Naive thymus-derived CD4-positive, alpha-beta T cell (primary cell): ENCODE measurements at regions not wholly inside any gene's neighbourhood (a gene's known extent, or its start where the extent isn't known, plus 50 kb on each side); places are given as distances from the start of the nearest gene placed in this dataset.

ENCODE experiments used
- ATAC-seq: fragments of 150-1000 bp; cut with Tn5 transposase; 2 replicates; pipeline ENCODE4 v1.10.0; 2021; ENCODE audit warnings: mild to moderate bottlenecking, moderate library complexity
- CTCF ChIA-PET: fragments of 350-600 bp; sonication (Branson Sonifier 250); formaldehyde crosslinking; loops from one replicate; lab custom pipeline; 2021; ENCODE audit warnings: antibody characterized with exemption; lab: Charles Lee
- POLR2A ChIA-PET: fragments of 350-600 bp; sonication (Branson Sonifier 250); formaldehyde crosslinking; loops from one replicate; lab custom pipeline; 2021; ENCODE audit warnings: antibody characterized with exemption, inconsistent platforms; lab: Charles Lee
- DNase-seq, 9 donors: peaks; one replicate each; pipeline versions ENCODE4 v3.0.0 to v3.0.0-alpha.2; 2020 to 2022; ENCODE audit warnings: mixed read lengths in 1 of 9
- H3K27ac ChIP-seq: one replicate; pipeline ENCODE4 v1.7.0; 2013; ENCODE audit warnings: mild to moderate bottlenecking, low read depth, low read length, moderate library complexity
- H3K27me3 ChIP-seq, 2 donors: one replicate each; pipeline ENCODE4 v1.7.0; 2013; ENCODE audit warnings: low read length in 2 of 2, mild to moderate bottlenecking in 2 of 2, moderate library complexity in 2 of 2; ENCODE audit not compliant: control insufficient read depth in 2 of 2, insufficient read depth in 2 of 2
- H3K36me3 ChIP-seq, 3 experiments: 1 replicate in 2 of 3; 2 replicates in 1 of 3; pipeline ENCODE4 v1.7.0; 2013; ENCODE audit warnings: low read length in 3 of 3, mild to moderate bottlenecking in 3 of 3, moderate library complexity in 1 of 3; ENCODE audit not compliant: insufficient read depth in 3 of 3, control insufficient read depth in 2 of 3
- H3K4me1 ChIP-seq, 2 donors: one replicate each; pipeline ENCODE4 v1.7.0; 2013; ENCODE audit warnings: low read length in 2 of 2, mild to moderate bottlenecking in 2 of 2, moderate library complexity in 1 of 2; ENCODE audit not compliant: control insufficient read depth in 2 of 2, insufficient read depth in 2 of 2
- H3K4me3 ChIP-seq: 2 replicates; pipeline ENCODE4 v1.7.0; 2013; ENCODE audit warnings: mild to moderate bottlenecking, low read length
- H3K9me3 ChIP-seq, 3 experiments: 1 replicate in 2 of 3; 2 replicates in 1 of 3; pipeline ENCODE4 v1.7.0; 2013; ENCODE audit warnings: low read length in 3 of 3; ENCODE audit not compliant: control insufficient read depth in 2 of 3
- H3K27ac Mint-ChIP-seq, 9 donors: one replicate each; pipeline ENCODE4 v1.8.0; 2020 to 2022; ENCODE audit warnings: mixed read lengths in 9 of 9, mild to moderate bottlenecking in 8 of 9, moderate library complexity in 5 of 9, inconsistent platforms in 2 of 9
- H3K27me3 Mint-ChIP-seq, 5 donors: one replicate each; pipeline ENCODE4 v1.8.0; 2021 to 2022; ENCODE audit warnings: mixed read lengths in 5 of 5, mild to moderate bottlenecking in 1 of 5
- H3K36me3 Mint-ChIP-seq, 5 donors: one replicate each; pipeline ENCODE4 v1.8.0; 2020 to 2022; ENCODE audit warnings: mixed read lengths in 5 of 5, mild to moderate bottlenecking in 3 of 5, inconsistent platforms in 1 of 5
- H3K4me1 Mint-ChIP-seq, 7 donors: one replicate each; pipeline ENCODE4 v1.8.0; 2020 to 2022; ENCODE audit warnings: mixed read lengths in 7 of 7, mild to moderate bottlenecking in 3 of 7, inconsistent platforms in 1 of 7
- H3K4me3 Mint-ChIP-seq, 10 donors: one replicate each; pipeline ENCODE4 v1.8.0; 2020 to 2022; ENCODE audit warnings: mild to moderate bottlenecking in 10 of 10, mixed read lengths in 10 of 10, moderate library complexity in 6 of 10, inconsistent platforms in 2 of 10
- H3K9me3 Mint-ChIP-seq, 11 donors: one replicate each; pipeline ENCODE4 v1.8.0; 2020 to 2022; ENCODE audit warnings: mixed read lengths in 11 of 11, mild to moderate bottlenecking in 4 of 11, inconsistent platforms in 1 of 11, moderate library complexity in 1 of 11
- intact Hi-C, 2 donors: fragments of 100-400 bp; cut with micrococcal nuclease; formaldehyde crosslinking; loops; one replicate each; pipeline ENCODE4 v1.15.1; 2023

DNA sequence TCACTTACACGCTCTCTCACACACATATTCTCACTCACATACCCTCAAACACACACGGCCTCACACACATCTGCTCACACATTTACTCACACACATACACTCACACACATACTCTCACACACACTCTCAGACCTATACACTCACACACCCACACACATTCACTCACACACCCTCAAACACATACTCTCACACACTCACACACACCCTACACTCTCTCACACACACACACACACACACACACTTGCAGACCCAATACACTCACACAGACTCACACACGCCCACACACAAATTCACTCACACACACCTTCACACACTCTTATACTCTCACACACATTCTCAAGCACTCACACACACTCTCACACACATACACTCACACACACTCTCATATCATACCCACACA, 155.5 kb upstream of the BACE2 start:
- peaks cover 0 to 21% (median 12%) of the 10 kb centered on the region in 5 donors for H3K27me3 Mint-ChIP-seq
- ChIA-PET CTCF (no interaction called here), POLR2A (no interaction called here)
- H3K27ac Mint-ChIP-seq = no peak overlapping the region
- Histone ChIP-seq H3K4me3 (no peak overlapping the region), H3K9me3 (no peaks in the 10 kb centered on the region), H3K36me3 (no peaks in the 10 kb centered on the region), H3K4me1 (no peaks in the 10 kb centered on the region), H3K27ac (no peak overlapping the region), H3K27me3 (no peaks in the 10 kb centered on the region)
- no peaks in the 10 kb centered on the region for H3K36me3 Mint-ChIP-seq
- no peak for DNase-seq
- intact Hi-C loops = no loop called here
- H3K4me1 Mint-ChIP-seq = no peaks in the 10 kb centered on the region
- H3K9me3 Mint-ChIP-seq = peaks cover 0 to 2% (median 0%) of the 10 kb centered on the region in 11 donors
- no peak overlapping the region for H3K4me3 Mint-ChIP-seq
- no peak for ATAC-seq

DNA sequence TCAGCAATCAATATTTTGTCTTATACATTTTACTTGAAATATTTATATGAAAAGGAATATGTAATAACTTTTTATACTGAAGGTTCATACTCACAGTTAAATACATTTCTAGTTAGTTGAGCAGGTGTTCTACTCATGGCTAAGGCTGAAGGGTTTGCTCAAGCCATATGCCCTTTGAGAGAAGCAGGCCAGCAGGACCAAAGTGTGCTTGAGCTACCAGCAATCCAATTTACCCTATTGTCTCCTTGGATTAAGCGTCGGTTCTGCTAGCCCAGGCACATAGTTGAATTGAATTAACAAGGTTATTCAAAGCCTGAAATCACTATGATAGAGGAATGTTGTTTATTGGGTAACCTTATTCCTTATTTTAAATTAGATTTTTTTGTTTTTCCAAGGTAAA, 151.5 kb upstream of the BACE2 start:
- Mint-ChIP-seq H3K36me3 (no peaks in the 10 kb centered on the region), H3K9me3 (peaks cover 0 to 13% (median 0%) of the 10 kb centered on the region in 11 donors), H3K4me1 (no peaks in the 10 kb centered on the region), H3K27me3 (peaks cover 4 to 28% (median 15%) of the 10 kb centered on the region in 5 donors), H3K4me3 (no peak overlapping the region), H3K27ac (no peak overlapping the region)
- ChIA-PET POLR2A (no interaction called here), CTCF (no interaction called here)
- intact Hi-C loops = no loop called here
- no peak for ATAC-seq
- Histone ChIP-seq H3K4me3 (no peak overlapping the region), H3K27me3 (no peaks in the 10 kb centered on the region), H3K4me1 (no peaks in the 10 kb centered on the region), H3K36me3 (no peaks in the 10 kb centered on the region), H3K9me3 (peaks cover 0 to 4% (median 0%) of the 10 kb centered on the region in 3 experiments), H3K27ac (no peak overlapping the region)
- no peak for DNase-seq

DNA sequence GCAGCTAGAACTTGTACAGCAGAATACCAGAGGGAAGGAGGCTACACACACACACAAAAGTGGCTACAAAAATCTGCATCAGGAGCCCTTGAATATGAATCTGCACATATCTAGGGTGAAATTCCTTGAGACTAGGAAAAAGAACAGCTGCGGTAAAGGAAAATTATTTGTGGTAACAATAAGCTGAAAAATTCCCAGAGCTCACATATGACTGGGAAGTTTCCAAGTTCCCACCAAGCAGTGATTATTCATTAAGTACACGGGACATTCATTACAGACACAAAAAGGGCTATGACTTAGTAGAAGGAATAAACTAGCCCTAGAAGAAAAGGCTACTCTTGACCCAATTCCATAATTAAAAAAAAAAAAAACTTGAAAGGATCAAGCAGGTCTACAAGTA, 149.5 kb upstream of the BACE2 start:
- ChIA-PET POLR2A (no interaction called here), CTCF (no interaction called here)
- peaks cover 0 to 4% (median 0%) of the 10 kb centered on the region in 3 experiments for H3K9me3 ChIP-seq
- Mint-ChIP-seq H3K9me3 (peaks cover 0 to 17% (median 2%) of the 10 kb centered on the region in 11 donors), H3K4me1 (peaks cover 0 to 2% (median 0%) of the 10 kb centered on the region in 7 donors), H3K4me3 (no peak overlapping the region), H3K36me3 (no peaks in the 10 kb centered on the region), H3K27me3 (peaks cover 4 to 40% (median 19%) of the 10 kb centered on the region in 5 donors), H3K27ac (no peak overlapping the region)
- intact Hi-C loops = no loop called here
- no peaks in the 10 kb centered on the region for H3K36me3 ChIP-seq
- no peak for DNase-seq
- no peak overlapping the region for H3K4me3 ChIP-seq
- no peak for ATAC-seq
- H3K27ac ChIP-seq = no peak overlapping the region
- H3K27me3 ChIP-seq = no peaks in the 10 kb centered on the region
- H3K4me1 ChIP-seq = no peaks in the 10 kb centered on the region

DNA sequence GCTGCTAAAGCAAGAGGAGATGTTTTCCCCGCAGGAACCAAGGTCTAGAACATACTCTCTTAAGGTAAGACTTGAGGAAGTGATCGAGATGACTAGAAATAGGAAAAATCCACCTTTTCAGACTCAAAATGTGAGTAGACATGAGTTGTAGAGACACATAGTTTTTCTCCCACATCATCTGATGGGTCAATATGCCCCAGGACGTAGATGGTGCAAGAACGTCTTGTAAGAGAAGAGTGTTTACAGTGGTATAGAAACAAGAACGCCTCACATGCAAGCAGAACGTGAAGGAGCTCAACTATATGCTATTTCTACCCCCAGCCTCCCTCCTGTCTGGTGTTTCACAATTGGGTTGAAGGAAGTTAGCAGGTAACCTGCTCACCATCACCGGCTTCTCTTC, 144.0 kb upstream of the BACE2 start:
- H3K4me1 ChIP-seq = no peaks in the 10 kb centered on the region
- H3K9me3 ChIP-seq = peaks cover 0 to 4% (median 0%) of the 10 kb centered on the region in 3 experiments
- intact Hi-C loops = no loop called here
- H3K27ac ChIP-seq = no peak overlapping the region
- peaks cover 0 to 44% (median 12%) of the 10 kb centered on the region in 5 donors for H3K27me3 Mint-ChIP-seq
- H3K4me1 Mint-ChIP-seq = peaks cover 0 to 2% (median 0%) of the 10 kb centered on the region in 7 donors
- H3K27ac Mint-ChIP-seq = no peak overlapping the region
- no peak overlapping the region for H3K4me3 Mint-ChIP-seq
- H3K36me3 ChIP-seq = no peaks in the 10 kb centered on the region
- no peaks in the 10 kb centered on the region for H3K27me3 ChIP-seq
- ATAC-seq (no peak), DNase-seq (no peak)
- POLR2A ChIA-PET = no interaction called here
- H3K9me3 Mint-ChIP-seq = peaks cover 0 to 16% (median 2%) of the 10 kb centered on the region in 11 donors
- CTCF ChIA-PET = no interaction called here
- H3K36me3 Mint-ChIP-seq = no peaks in the 10 kb centered on the region
- H3K4me3 ChIP-seq = no peak overlapping the region

DNA sequence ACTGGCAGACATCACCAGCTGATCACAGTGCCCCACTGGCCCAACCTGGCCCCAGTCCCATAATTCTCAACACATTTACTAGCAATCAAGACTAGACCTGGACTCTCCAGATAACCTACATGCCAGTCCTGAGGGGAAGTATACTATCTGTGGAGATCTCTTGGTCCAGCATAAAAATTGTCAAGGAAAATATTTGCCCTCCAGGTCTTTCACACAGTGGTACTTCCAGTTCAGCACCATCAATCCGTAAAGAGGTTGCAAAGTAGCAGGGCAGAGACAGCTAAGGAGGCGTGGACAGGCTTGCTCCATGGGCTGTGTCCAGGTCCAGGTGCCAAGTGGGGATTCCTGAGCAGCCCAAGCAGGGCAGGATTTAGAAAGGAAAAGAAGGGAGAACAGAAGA, 143.6 kb upstream of the BACE2 start:
- H3K36me3 ChIP-seq = no peaks in the 10 kb centered on the region
- no peaks in the 10 kb centered on the region for H3K36me3 Mint-ChIP-seq
- ATAC-seq (no peak), DNase-seq (no peak)
- H3K4me1 ChIP-seq = no peaks in the 10 kb centered on the region
- peaks cover 0 to 16% (median 2%) of the 10 kb centered on the region in 11 donors for H3K9me3 Mint-ChIP-seq
- ChIA-PET POLR2A (no interaction called here), CTCF (no interaction called here)
- H3K27me3 Mint-ChIP-seq = peaks cover 0 to 44% (median 15%) of the 10 kb centered on the region in 5 donors
- no peak overlapping the region for H3K4me3 ChIP-seq
- no peaks in the 10 kb centered on the region for H3K27me3 ChIP-seq
- intact Hi-C loops = no loop called here
- H3K4me3 Mint-ChIP-seq = no peak overlapping the region
- no peak overlapping the region for H3K27ac ChIP-seq
- H3K4me1 Mint-ChIP-seq = peaks cover 0 to 2% (median 0%) of the 10 kb centered on the region in 7 donors
- no peak overlapping the region for H3K27ac Mint-ChIP-seq
- H3K9me3 ChIP-seq = peaks cover 0 to 4% (median 0%) of the 10 kb centered on the region in 3 experiments

DNA sequence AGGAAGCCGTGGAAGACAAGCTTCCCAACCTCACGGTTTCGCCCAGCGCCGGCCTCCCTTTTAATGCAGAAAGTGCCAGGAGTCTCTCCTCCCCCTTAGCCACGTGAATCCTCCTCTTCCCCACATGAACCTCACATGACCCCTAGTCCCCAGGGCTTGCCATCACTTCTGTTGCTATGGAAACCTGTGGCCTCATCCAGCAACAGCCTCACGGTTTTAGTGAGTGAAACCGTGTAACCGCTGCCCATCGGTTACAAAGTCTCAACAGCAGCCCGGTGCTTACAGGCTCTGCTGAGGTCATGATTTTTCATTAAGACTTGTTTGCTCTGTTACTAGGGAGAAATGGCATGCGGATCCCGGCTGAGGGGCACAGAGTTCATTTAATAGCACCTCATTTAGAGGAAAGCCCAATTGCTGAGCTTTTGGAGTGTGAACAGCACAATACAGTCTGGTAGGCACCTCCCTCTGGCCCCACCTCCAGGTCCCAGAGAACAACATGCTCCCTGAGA, 143.2 kb upstream of the BACE2 start:
- H3K4me3 Mint-ChIP-seq = no peak overlapping the region

DNA sequence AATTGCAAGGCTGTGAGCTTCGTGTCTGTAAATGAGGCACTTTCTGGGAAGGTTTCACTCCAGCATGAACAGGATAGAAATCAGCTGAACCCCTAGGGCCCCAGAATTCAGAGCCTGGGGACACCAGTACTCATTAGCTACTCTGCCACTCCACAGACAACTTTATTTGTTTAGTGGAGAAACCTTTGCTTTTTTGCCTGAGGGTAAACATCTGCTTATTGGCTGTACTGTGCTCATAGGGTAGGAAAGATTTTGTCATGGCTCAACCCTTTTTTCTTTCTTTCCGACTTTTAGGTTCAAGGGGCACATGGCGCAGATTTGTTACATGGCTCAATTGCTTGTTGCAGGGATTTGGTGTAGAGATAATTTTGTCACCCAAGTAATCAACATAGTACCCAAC, 138.4 kb upstream of the BACE2 start:
- Histone ChIP-seq H3K4me1 (no peaks in the 10 kb centered on the region), H3K27ac (no peak overlapping the region), H3K27me3 (no peaks in the 10 kb centered on the region), H3K9me3 (no peaks in the 10 kb centered on the region), H3K36me3 (no peaks in the 10 kb centered on the region), H3K4me3 (no peak overlapping the region)
- intact Hi-C loops = no loop called here
- H3K27me3 Mint-ChIP-seq = peaks cover 0 to 47% (median 38%) of the 10 kb centered on the region in 5 donors
- ChIA-PET CTCF (interaction anchor here (0.6 kb wide), 1 partner anchor 11 kb away, joined by 3 read pairs; no protein-coding TSS in a partner anchor), POLR2A (no interaction called here)
- no peaks in the 10 kb centered on the region for H3K4me1 Mint-ChIP-seq
- no peak overlapping the region for H3K27ac Mint-ChIP-seq
- ATAC-seq = no peak
- DNase-seq = no peak
- H3K9me3 Mint-ChIP-seq = peaks cover 0 to 10% (median 1%) of the 10 kb centered on the region in 11 donors
- H3K4me3 Mint-ChIP-seq = no peak overlapping the region
- H3K36me3 Mint-ChIP-seq = peaks cover 0 to 5% (median 0%) of the 10 kb centered on the region in 5 donors

More for the DNA sequence above, 143.2 kb upstream of the BACE2 start:
- ChIA-PET POLR2A (no interaction called here), CTCF (no interaction called here)
- Mint-ChIP-seq H3K36me3 (no peaks in the 10 kb centered on the region), H3K27me3 (peaks cover 0 to 40% (median 16%) of the 10 kb centered on the region in 5 donors), H3K9me3 (peaks cover 0 to 16% (median 2%) of the 10 kb centered on the region in 11 donors), H3K27ac (no peak overlapping the region), H3K4me1 (peaks cover 0 to 2% (median 0%) of the 10 kb centered on the region in 7 donors)
- ATAC-seq = no peak
- intact Hi-C loops = no loop called here
- Histone ChIP-seq H3K4me1 (no peaks in the 10 kb centered on the region), H3K9me3 (peaks cover 0 to 4% (median 0%) of the 10 kb centered on the region in 3 experiments), H3K36me3 (no peaks in the 10 kb centered on the region), H3K27ac (no peak overlapping the region), H3K27me3 (no peaks in the 10 kb centered on the region), H3K4me3 (no peak overlapping the region)
- DNase-seq = no peak
